ENCODE measurements at regions not wholly inside any gene's neighbourhood (a gene's known extent, or its start where the extent isn't known, plus 50 kb on each side); places are given as distances from the start of the nearest gene placed in this dataset.

GRCh38 chr9:81373294-81373693 is 316.1 kb downstream of the TLE1 start:
- no peaks in the 10 kb centered on the region for H3K27me3 ChIP-seq (ENCODE audit: control insufficient read depth in 1 of 2, insufficient read depth in 2 of 2, low read length in 2 of 2)
- H3K9me3 ChIP-seq (ENCODE audit: low read length) = no peaks in the 10 kb centered on the region
- no peak overlapping the region for H3K4me3 ChIP-seq (ENCODE audit: low read depth in 1 of 2, low read length in 2 of 2)
- no peak overlapping the region for H3K9ac ChIP-seq (ENCODE audit: low read length)
- H3K4me1 ChIP-seq (ENCODE audit: insufficient read depth, low read length) = no peaks in the 10 kb centered on the region
- H3K27ac ChIP-seq (ENCODE audit: low read depth, low read length) = no peak overlapping the region
- H3K36me3 ChIP-seq (ENCODE audit: insufficient read depth, low read length) = no peaks in the 10 kb centered on the region

GRCh38 chr9:81372628-81373191 is 316.6 kb downstream of the TLE1 start:
- Histone ChIP-seq H3K27ac (ENCODE audit: low read depth, low read length) (no peak overlapping the region), H3K9me3 (ENCODE audit: low read length) (no peaks in the 10 kb centered on the region), H3K9ac (ENCODE audit: low read length) (no peak overlapping the region), H3K4me3 (ENCODE audit: low read depth in 1 of 2, low read length in 2 of 2) (no peak overlapping the region), H3K4me1 (ENCODE audit: insufficient read depth, low read length) (no peaks in the 10 kb centered on the region), H3K27me3 (ENCODE audit: control insufficient read depth in 1 of 2, insufficient read depth in 2 of 2, low read length in 2 of 2) (no peaks in the 10 kb centered on the region), H3K36me3 (ENCODE audit: insufficient read depth, low read length) (no peaks in the 10 kb centered on the region)

- Histone ChIP-seq H3K36me3 (ENCODE audit: insufficient read depth, low read length) (no peaks in the 10 kb centered on the region), H3K4me3 (ENCODE audit: low read depth in 1 of 2, low read length in 2 of 2) (no peak overlapping the region), H3K27me3 (ENCODE audit: control insufficient read depth in 1 of 2, insufficient read depth in 2 of 2, low read length in 2 of 2) (no peaks in the 10 kb centered on the region), H3K9me3 (ENCODE audit: low read length) (no peaks in the 10 kb centered on the region), H3K9ac (ENCODE audit: low read length) (no peak overlapping the region), H3K4me1 (ENCODE audit: insufficient read depth, low read length) (no peaks in the 10 kb centered on the region), H3K27ac (ENCODE audit: low read depth, low read length) (no peak overlapping the region)
These were observed 317.5 kb downstream of the TLE1 start for GRCh38 chr9:81371824-81372223.

- Histone ChIP-seq H3K9me3 (ENCODE audit: low read length) (no peaks in the 10 kb centered on the region), H3K4me1 (ENCODE audit: insufficient read depth, low read length) (no peaks in the 10 kb centered on the region), H3K27ac (ENCODE audit: low read depth, low read length) (no peak overlapping the region), H3K36me3 (ENCODE audit: insufficient read depth, low read length) (no peaks in the 10 kb centered on the region), H3K27me3 (ENCODE audit: control insufficient read depth in 1 of 2, insufficient read depth in 2 of 2, low read length in 2 of 2) (no peaks in the 10 kb centered on the region), H3K9ac (ENCODE audit: low read length) (no peak overlapping the region), H3K4me3 (ENCODE audit: low read depth in 1 of 2, low read length in 2 of 2) (no peak overlapping the region)
These were observed 318.7 kb downstream of the TLE1 start for GRCh38 chr9:81370650-81371049.

- Histone ChIP-seq H3K4me3 (ENCODE audit: low read depth in 1 of 2, low read length in 2 of 2) (no peak overlapping the region), H3K27ac (ENCODE audit: low read depth, low read length) (no peak overlapping the region), H3K9me3 (ENCODE audit: low read length) (no peaks in the 10 kb centered on the region), H3K9ac (ENCODE audit: low read length) (no peak overlapping the region), H3K4me1 (ENCODE audit: insufficient read depth, low read length) (no peaks in the 10 kb centered on the region), H3K36me3 (ENCODE audit: insufficient read depth, low read length) (no peaks in the 10 kb centered on the region), H3K27me3 (ENCODE audit: control insufficient read depth in 1 of 2, insufficient read depth in 2 of 2, low read length in 2 of 2) (no peaks in the 10 kb centered on the region)
These were observed 319.3 kb downstream of the TLE1 start for GRCh38 chr9:81370096-81370495.

GRCh38 chr9:81369121-81369520 is 320.2 kb downstream of the TLE1 start:
- no peaks in the 10 kb centered on the region for H3K27me3 ChIP-seq (ENCODE audit: control insufficient read depth in 1 of 2, insufficient read depth in 2 of 2, low read length in 2 of 2)
- no peaks in the 10 kb centered on the region for H3K36me3 ChIP-seq (ENCODE audit: insufficient read depth, low read length)
- no peak overlapping the region for H3K4me3 ChIP-seq (ENCODE audit: low read depth in 1 of 2, low read length in 2 of 2)
- no peak overlapping the region for H3K27ac ChIP-seq (ENCODE audit: low read depth, low read length)
- H3K9me3 ChIP-seq (ENCODE audit: low read length) = no peaks in the 10 kb centered on the region
- no peaks in the 10 kb centered on the region for H3K4me1 ChIP-seq (ENCODE audit: insufficient read depth, low read length)
- no peak overlapping the region for H3K9ac ChIP-seq (ENCODE audit: low read length)

GRCh38 chr9:81363916-81364480 is 325.3 kb downstream of the TLE1 start:
- no peak overlapping the region for H3K9ac ChIP-seq (ENCODE audit: low read length)
- H3K36me3 ChIP-seq (ENCODE audit: insufficient read depth, low read length) = no peaks in the 10 kb centered on the region
- no peaks in the 10 kb centered on the region for H3K27me3 ChIP-seq (ENCODE audit: control insufficient read depth in 1 of 2, insufficient read depth in 2 of 2, low read length in 2 of 2)
- no peak overlapping the region for H3K4me3 ChIP-seq (ENCODE audit: low read depth in 1 of 2, low read length in 2 of 2)
- H3K27ac ChIP-seq (ENCODE audit: low read depth, low read length) = no peak overlapping the region
- H3K4me1 ChIP-seq (ENCODE audit: insufficient read depth, low read length) = no peaks in the 10 kb centered on the region
- no peaks in the 10 kb centered on the region for H3K9me3 ChIP-seq (ENCODE audit: low read length)

GRCh38 chr9:81361296-81361695 is 328.1 kb downstream of the TLE1 start:
- Histone ChIP-seq H3K27ac (ENCODE audit: low read depth, low read length) (no peak overlapping the region), H3K9ac (ENCODE audit: low read length) (no peak overlapping the region), H3K36me3 (ENCODE audit: insufficient read depth, low read length) (no peaks in the 10 kb centered on the region), H3K27me3 (ENCODE audit: control insufficient read depth in 1 of 2, insufficient read depth in 2 of 2, low read length in 2 of 2) (no peaks in the 10 kb centered on the region), H3K4me1 (ENCODE audit: insufficient read depth, low read length) (no peaks in the 10 kb centered on the region), H3K4me3 (ENCODE audit: low read depth in 1 of 2, low read length in 2 of 2) (no peak overlapping the region), H3K9me3 (ENCODE audit: low read length) (no peaks in the 10 kb centered on the region)

GRCh38 chr9:81351166-81351565 is 338.2 kb downstream of the TLE1 start:
- Histone ChIP-seq H3K4me3 (ENCODE audit: low read depth in 1 of 2, low read length in 2 of 2) (no peak overlapping the region), H3K36me3 (ENCODE audit: insufficient read depth, low read length) (no peaks in the 10 kb centered on the region), H3K27me3 (ENCODE audit: control insufficient read depth in 1 of 2, insufficient read depth in 2 of 2, low read length in 2 of 2) (no peaks in the 10 kb centered on the region), H3K9ac (ENCODE audit: low read length) (no peak overlapping the region), H3K4me1 (ENCODE audit: insufficient read depth, low read length) (no peaks in the 10 kb centered on the region), H3K9me3 (ENCODE audit: low read length) (no peaks in the 10 kb centered on the region), H3K27ac (ENCODE audit: low read depth, low read length) (no peak overlapping the region)

GRCh38 chr9:81344366-81344765 is 345.0 kb downstream of the TLE1 start:
- H3K9me3 ChIP-seq (ENCODE audit: low read length) = no peaks in the 10 kb centered on the region
- H3K4me3 ChIP-seq (ENCODE audit: low read depth in 1 of 2, low read length in 2 of 2) = no peak overlapping the region
- H3K27me3 ChIP-seq (ENCODE audit: control insufficient read depth in 1 of 2, insufficient read depth in 2 of 2, low read length in 2 of 2) = no peaks in the 10 kb centered on the region
- H3K9ac ChIP-seq (ENCODE audit: low read length) = no peak overlapping the region
- no peak overlapping the region for H3K27ac ChIP-seq (ENCODE audit: low read depth, low read length)
- H3K36me3 ChIP-seq (ENCODE audit: insufficient read depth, low read length) = no peaks in the 10 kb centered on the region
- no peaks in the 10 kb centered on the region for H3K4me1 ChIP-seq (ENCODE audit: insufficient read depth, low read length)

- no peak overlapping the region for H3K9ac ChIP-seq (ENCODE audit: low read length)
- H3K9me3 ChIP-seq (ENCODE audit: low read length) = no peaks in the 10 kb centered on the region
- no peak overlapping the region for H3K27ac ChIP-seq (ENCODE audit: low read depth, low read length)
- H3K36me3 ChIP-seq (ENCODE audit: insufficient read depth, low read length) = no peaks in the 10 kb centered on the region
- H3K4me3 ChIP-seq (ENCODE audit: low read depth in 1 of 2, low read length in 2 of 2) = no peak overlapping the region
- H3K4me1 ChIP-seq (ENCODE audit: insufficient read depth, low read length) = no peaks in the 10 kb centered on the region
- no peaks in the 10 kb centered on the region for H3K27me3 ChIP-seq (ENCODE audit: control insufficient read depth in 1 of 2, insufficient read depth in 2 of 2, low read length in 2 of 2)
These were observed 353.4 kb downstream of the TLE1 start for GRCh38 chr9:81335879-81336421.

- H3K4me1 ChIP-seq (ENCODE audit: insufficient read depth, low read length) = no peaks in the 10 kb centered on the region
- H3K36me3 ChIP-seq (ENCODE audit: insufficient read depth, low read length) = no peaks in the 10 kb centered on the region
- peaks cover 6% of the 10 kb centered on the region for H3K9me3 ChIP-seq (ENCODE audit: low read length)
- no peak overlapping the region for H3K4me3 ChIP-seq (ENCODE audit: low read depth in 1 of 2, low read length in 2 of 2)
- no peaks in the 10 kb centered on the region for H3K27me3 ChIP-seq (ENCODE audit: control insufficient read depth in 1 of 2, insufficient read depth in 2 of 2, low read length in 2 of 2)
- no peak overlapping the region for H3K27ac ChIP-seq (ENCODE audit: low read depth, low read length)
- H3K9ac ChIP-seq (ENCODE audit: low read length) = no peak overlapping the region
These were observed 367.8 kb downstream of the TLE1 start for GRCh38 chr9:81321551-81321950.

All from muscle layer of colon (tissue), 2 donors.